Panc1 (cell line): ENCODE measurements at regions not wholly inside any gene's neighbourhood (a gene's known extent, or its start where the extent isn't known, plus 50 kb on each side); places are given as distances from the start of the nearest gene placed in this dataset.

ENCODE experiments used
- ATAC-seq: fragments of 200-7000 bp; cut with Tn5 transposase; 2 replicates; pipeline ENCODE4 v1.9.1; 2020; ENCODE audit warnings: mild to moderate bottlenecking, moderate library complexity
- BruUV-seq: library from RNA; stranded (reverse); fragments of 400-500 nt; replicated peaks from 2 replicates; lab custom pipeline; 2021; lab: Mats Ljungman, UMichigan
- CTCF ChIA-PET: fragments of 300-600 bp; sonication (Branson Sonifier 250); formaldehyde crosslinking; loops from one replicate; lab custom pipeline; 2022; ENCODE audit warnings: antibody characterized with exemption; lab: Charles Lee
- POLR2A ChIA-PET: fragments of 300-600 bp; sonication (Branson Sonifier 250); formaldehyde crosslinking; loops from one replicate; lab custom pipeline; 2022; ENCODE audit warnings: antibody characterized with exemption; lab: Charles Lee
- DNase-seq: peaks from one replicate; pipeline ENCODE4 v3.0.0-alpha.2; 2010; ENCODE audit warnings: low read depth, low spot score
- H3K27ac ChIP-seq: 2 replicates; pipeline ENCODE4 v1.5.1; 2011; ENCODE audit warnings: mild to moderate bottlenecking, low read length, inconsistent platforms
- H3K27me3 ChIP-seq: fragments of 200-500 bp; sonication (Bioruptor generic); 2 replicates; pipeline ENCODE4 v1.6.0; 2014; ENCODE audit warnings: low read length, inconsistent platforms; ENCODE audit not compliant: control insufficient read depth, insufficient read depth
- H3K36me3 ChIP-seq: fragments of 200-500 bp; sonication (Bioruptor generic); 2 replicates; pipeline ENCODE4 v1.5.1; 2014; ENCODE audit warnings: inconsistent platforms, mild to moderate bottlenecking, low read length, moderate library complexity; ENCODE audit not compliant: control insufficient read depth, insufficient read depth
- H3K4me1 ChIP-seq: 2 replicates; pipeline ENCODE4 v1.5.1; 2011; ENCODE audit warnings: inconsistent platforms, mild to moderate bottlenecking, low read length, moderate library complexity; ENCODE audit not compliant: control insufficient read depth, insufficient read depth
- H3K4me3 ChIP-seq, 2 experiments: 2 replicates each; pipeline ENCODE4 v1.5.1; 2011 to 2012; ENCODE audit warnings: low read depth in 2 of 2, low read length in 2 of 2, mild to moderate bottlenecking in 2 of 2, inconsistent platforms in 1 of 2, moderate library complexity in 1 of 2
- H3K9me3 ChIP-seq: fragments of 200-500 bp; sonication (Bioruptor generic); 2 replicates; pipeline ENCODE4 v1.5.1; 2014; ENCODE audit warnings: low read depth, mild to moderate bottlenecking, inconsistent platforms, low read length, moderate library complexity; ENCODE audit not compliant: control insufficient read depth, insufficient read depth
- CTCF ChIP-seq: fragments of 450-650 bp; IDR thresholded peaks from 2 replicates; pipeline ENCODE4 v1.5.1; 2017; ENCODE audit warnings: mild to moderate bottlenecking
- POLR2AphosphoS5 ChIP-seq: IDR thresholded peaks from 2 replicates; pipeline ENCODE4 v1.6.1; 2012; ENCODE audit warnings: mild to moderate bottlenecking, low read depth, low read length, moderate library complexity
- REST ChIP-seq, 2 experiments: IDR thresholded peaks; 2 replicates each; pipeline ENCODE4 v1.6.1; 2011 to 2012; ENCODE audit warnings: low read depth in 2 of 2, control low read depth in 1 of 2, low read length in 1 of 2, mild to moderate bottlenecking in 1 of 2, moderate library complexity in 1 of 2; ENCODE audit not compliant: insufficient read depth in 1 of 2
- SIN3A ChIP-seq: IDR thresholded peaks from 2 replicates; pipeline ENCODE4 v1.6.1; 2012; ENCODE audit warnings: low read depth, mild to moderate bottlenecking, low read length, moderate library complexity, borderline replicate concordance; ENCODE audit not compliant: insufficient read depth
- TCF7L2 ChIP-seq: IDR thresholded peaks from 2 replicates; pipeline ENCODE4 v1.6.1; 2011; ENCODE audit warnings: mild to moderate bottlenecking, low read depth, low read length, inconsistent platforms
- in situ Hi-C: cut with HindIII; loops from 2 replicates; pipeline ENCODE4 v1.10.0; 2016; ENCODE audit warnings: low sequenced_read_pairs, low pct_unique_long_range_greater_than_20kb
- intact Hi-C: fragments of 100-400 bp; cut with micrococcal nuclease; formaldehyde crosslinking; loops from one replicate; pipeline ENCODE4 v1.10.0; 2022; ENCODE audit not compliant: unreplicated experiment

GRCh38 chr5:31098811-31099210, 94.7 kb upstream of the CDH6 start:
- Histone ChIP-seq H3K36me3 (no peaks in the 10 kb centered on the region), H3K4me3 (no peak overlapping the region), H3K27ac (no peak overlapping the region), H3K27me3 (no peaks in the 10 kb centered on the region), H3K4me1 (no peaks in the 10 kb centered on the region), H3K9me3 (no peaks in the 10 kb centered on the region)
- TF ChIP-seq CTCF = no peak
- no peak for TF ChIP-seq SIN3A
- TF ChIP-seq POLR2AphosphoS5 = no peak
- TF ChIP-seq REST (IDR thresholded peaks at IDR 0.05; ENCODE audit: insufficient read depth in 1 of 2, low read depth in 2 of 2, low read length in 1 of 2) = no peak
- no peak for TF ChIP-seq TCF7L2
- POLR2A ChIA-PET = no interaction called here
- no TSS peak for BruUV-seq
- DNase-seq (no peak), ATAC-seq (no peak)
- in situ Hi-C loops = no loop called here
- intact Hi-C loops = no loop called here
- CTCF ChIA-PET = no interaction called here

GRCh38 chr5:31097851-31098250, 95.6 kb upstream of the CDH6 start:
- no peaks in the 10 kb centered on the region for H3K9me3 ChIP-seq
- no peak overlapping the region for H3K4me3 ChIP-seq
- in situ Hi-C loops (no loop called here), intact Hi-C loops (no loop called here)
- no peaks in the 10 kb centered on the region for H3K4me1 ChIP-seq
- no peaks in the 10 kb centered on the region for H3K36me3 ChIP-seq
- ATAC-seq (no peak), DNase-seq (no peak)
- TF ChIP-seq REST (IDR thresholded peaks at IDR 0.05; ENCODE audit: insufficient read depth in 1 of 2, low read depth in 2 of 2, low read length in 1 of 2) (no peak), SIN3A (no peak), CTCF (no peak), TCF7L2 (no peak), POLR2AphosphoS5 (no peak)
- BruUV-seq = no TSS peak
- ChIA-PET CTCF (no interaction called here), POLR2A (no interaction called here)
- no peak overlapping the region for H3K27ac ChIP-seq
- H3K27me3 ChIP-seq = no peaks in the 10 kb centered on the region
